ENCODE measurements at regions not wholly inside any gene's neighbourhood (a gene's known extent, or its start where the extent isn't known, plus 50 kb on each side); places are given as distances from the start of the nearest gene placed in this dataset.

- Mint-ChIP-seq H3K36me3 (no peaks in the 10 kb centered on the region), H3K4me1 (no peaks in the 10 kb centered on the region), H3K9me3 (no peaks in the 10 kb centered on the region), H3K27ac (no peak overlapping the region), H3K27me3 (ENCODE audit: low read depth) (peaks cover 31% of the 10 kb centered on the region), H3K4me3 (no peak overlapping the region)
- no peak for TF ChIP-seq CTCF (IDR thresholded peaks at IDR 0.05; ENCODE audit: unreplicated experiment)
- DNase-seq (ENCODE audit: low spot score in 2 of 2, unreplicated experiment in 2 of 2), result no peak
Observed at GRCh38 chr21:32189688-32190483, 89.0 kb downstream of the MIS18A start.

GRCh38 chr21:32186804-32187203 lies 92.0 kb downstream of the MIS18A start:
- Mint-ChIP-seq H3K27me3 (ENCODE audit: low read depth) (peaks cover 39% of the 10 kb centered on the region), H3K9me3 (no peaks in the 10 kb centered on the region), H3K27ac (no peak overlapping the region), H3K36me3 (no peaks in the 10 kb centered on the region), H3K4me1 (no peaks in the 10 kb centered on the region), H3K4me3 (no peak overlapping the region)
- TF ChIP-seq CTCF (IDR thresholded peaks at IDR 0.05; ENCODE audit: unreplicated experiment), result no peak
- no peak for DNase-seq (ENCODE audit: low spot score in 2 of 2, unreplicated experiment in 2 of 2)

- no peaks in the 10 kb centered on the region for H3K36me3 Mint-ChIP-seq
- peaks cover 39% of the 10 kb centered on the region for H3K27me3 Mint-ChIP-seq (ENCODE audit: low read depth)
- no peak overlapping the region for H3K4me3 Mint-ChIP-seq
- DNase-seq (ENCODE audit: low spot score in 2 of 2, unreplicated experiment in 2 of 2), result no peak
- no peaks in the 10 kb centered on the region for H3K9me3 Mint-ChIP-seq
- H3K4me1 Mint-ChIP-seq, result no peaks in the 10 kb centered on the region
- no peak overlapping the region for H3K27ac Mint-ChIP-seq
- TF ChIP-seq CTCF (IDR thresholded peaks at IDR 0.05; ENCODE audit: unreplicated experiment), result no peak
Observed at GRCh38 chr21:32185726-32186125, 93.1 kb downstream of the MIS18A start.

GRCh38 chr21:32185103-32185502 lies 93.7 kb downstream of the MIS18A start:
- TF ChIP-seq CTCF (IDR thresholded peaks at IDR 0.05; ENCODE audit: unreplicated experiment), result no peak
- H3K4me1 Mint-ChIP-seq, result no peaks in the 10 kb centered on the region
- DNase-seq (ENCODE audit: low spot score in 2 of 2, unreplicated experiment in 2 of 2), result no peak
- no peaks in the 10 kb centered on the region for H3K36me3 Mint-ChIP-seq
- no peak overlapping the region for H3K27ac Mint-ChIP-seq
- no peaks in the 10 kb centered on the region for H3K9me3 Mint-ChIP-seq
- H3K27me3 Mint-ChIP-seq (ENCODE audit: low read depth), result peaks cover 38% of the 10 kb centered on the region
- no peak overlapping the region for H3K4me3 Mint-ChIP-seq

GRCh38 chr21:32184485-32184884 lies 94.4 kb downstream of the MIS18A start:
- Mint-ChIP-seq H3K4me1 (no peaks in the 10 kb centered on the region), H3K36me3 (no peaks in the 10 kb centered on the region), H3K27me3 (ENCODE audit: low read depth) (peaks cover 35% of the 10 kb centered on the region), H3K9me3 (no peaks in the 10 kb centered on the region), H3K4me3 (no peak overlapping the region), H3K27ac (no peak overlapping the region)
- TF ChIP-seq CTCF (IDR thresholded peaks at IDR 0.05; ENCODE audit: unreplicated experiment), result no peak
- no peak for DNase-seq (ENCODE audit: low spot score in 2 of 2, unreplicated experiment in 2 of 2)
